Transverse colon (tissue), 4 donors: ENCODE measurements at regions not wholly inside any gene's neighbourhood (a gene's known extent, or its start where the extent isn't known, plus 50 kb on each side); places are given as distances from the start of the nearest gene placed in this dataset.
"Not testable (repeated sequence)": the region's sequence is repeated elsewhere in the genome, so short reads cannot be mapped to it uniquely, and the experiment has no call there.

ENCODE experiments used
- DNase-seq: peaks from one replicate; pipeline ENCODE4 v3.0.0-alpha.2; 2019
- H3K27ac ChIP-seq, 4 donors: fragments of 200-600 bp; sonication (generic); 2 replicates each; pipeline ENCODE4 v1.5.1; 2016 to 2018; ENCODE audit warnings: inconsistent platforms in 4 of 4
- H3K27me3 ChIP-seq: fragments of 200-600 bp; sonication (generic); 2 replicates; pipeline ENCODE4 v1.5.1; 2017; ENCODE audit warnings: inconsistent platforms
- H3K36me3 ChIP-seq, 4 donors: fragments of 200-600 bp; sonication (generic); 2 replicates each; pipeline ENCODE4 v1.5.1; 2017 to 2019; ENCODE audit warnings: inconsistent platforms in 4 of 4
- H3K4me1 ChIP-seq, 4 donors: fragments of 200-600 bp; sonication (generic); 2 replicates each; pipeline ENCODE4 v1.5.1; 2017 to 2020; ENCODE audit warnings: inconsistent platforms in 4 of 4
- H3K4me3 ChIP-seq, 4 donors: fragments of 200-600 bp; sonication (generic); 1 replicate in 1 of 4; 2 replicates in 3 of 4; pipeline versions ENCODE4 v1.5.1 to v1.6.1; 2017 to 2019; ENCODE audit warnings: inconsistent platforms in 4 of 4
- H3K9me3 ChIP-seq, 2 donors: fragments of 200-600 bp; sonication (generic); 2 replicates each; pipeline ENCODE4 v1.5.1; 2017 to 2019; ENCODE audit warnings: inconsistent platforms in 2 of 2
- CTCF ChIP-seq, 5 experiments: fragments of 200-600 bp in 3 of 5; fragments of 450-650 bp in 2 of 5; sonication (generic) in 3 of 5; IDR thresholded peaks; 1 replicate in 2 of 5; 2 replicates in 3 of 5; pipeline ENCODE4 v1.5.1; 2016 to 2017; ENCODE audit warnings: antibody characterized with exemption in 5 of 5, inconsistent platforms in 3 of 5, mild to moderate bottlenecking in 2 of 5, moderate library complexity in 1 of 5
- EP300 ChIP-seq: sonication (generic); formaldehyde crosslinking; IDR thresholded peaks from one replicate; pipeline ENCODE4 v1.6.1; 2017; ENCODE audit warnings: antibody characterized with exemption, low read depth
- POLR2A ChIP-seq: fragments of 450-650 bp; IDR thresholded peaks from one replicate; pipeline ENCODE4 v1.6.1; 2016; ENCODE audit warnings: antibody characterized with exemption, mild to moderate bottlenecking, moderate library complexity
- POLR2AphosphoS5 ChIP-seq, 3 donors: sonication (generic); formaldehyde crosslinking; IDR thresholded peaks; one replicate each; pipeline ENCODE4 v1.6.1; 2016; ENCODE audit warnings: antibody characterized with exemption in 3 of 3
- WGBS, 2 donors: methylation state at CpG; one replicate each; pipeline ENCODE4 v1.1.5; 2018; ENCODE audit warnings: low coverage in 1 of 2; 5-methylcytosine and 5-hydroxymethylcytosine counted together
- in situ Hi-C, 4 donors: fragments of 200-750 bp; cut with MboI; loops; one replicate each; pipeline versions ENCODE4 v1.15.0 to v1.15.1; 2017; ENCODE audit warnings: low sequenced_read_pairs in 3 of 4, low pct_ligation_motif_present in 1 of 4, low pct_unique_long_range_greater_than_20kb in 1 of 4
- intact Hi-C: fragments of 100-400 bp; cut with DNase I; formaldehyde crosslinking; loops from one replicate; pipeline ENCODE4 v1.15.1; 2023; ENCODE audit warnings: low total_unique reads

GRCh38 chr7:109616551-109617069 is 1046.9 kb downstream of the DNAJB9 start:
- 90 to 92% methylated on average over 3 of the region's 3 CpGs for WGBS, 2 donors
- H3K9me3 ChIP-seq = peaks cover 0 to 5% of the 10 kb centered on the region in 2 donors
- in situ Hi-C loops = no loop called here
- intact Hi-C loops = no loop called here
- DNase-seq = no peak
- no peaks in the 10 kb centered on the region for H3K4me1 ChIP-seq
- TF ChIP-seq POLR2A (no peak), EP300 (no peak), CTCF (IDR thresholded peaks at IDR 0.05) (no peak), POLR2AphosphoS5 (IDR thresholded peaks at IDR 0.05) (no peak)
- no peak overlapping the region for H3K27ac ChIP-seq
- no peaks in the 10 kb centered on the region for H3K36me3 ChIP-seq
- H3K27me3 ChIP-seq = no peaks in the 10 kb centered on the region
- no peak overlapping the region for H3K4me3 ChIP-seq

- DNase-seq = no peak
- whole genome bisulfite sequencing, 2 donors = 80 to 91% methylated on average over 1 of the region's 1 CpG
- H3K27ac ChIP-seq = no peak overlapping the region
- H3K27me3 ChIP-seq = no peaks in the 10 kb centered on the region
- H3K36me3 ChIP-seq = no peaks in the 10 kb centered on the region
- no peaks in the 10 kb centered on the region for H3K4me1 ChIP-seq
- intact Hi-C loops (no loop called here), in situ Hi-C loops (no loop called here)
- peaks cover 3 to 7% of the 10 kb centered on the region in 2 donors for H3K9me3 ChIP-seq
- no peak overlapping the region for H3K4me3 ChIP-seq
- TF ChIP-seq CTCF (IDR thresholded peaks at IDR 0.05) = no peak
- TF ChIP-seq EP300 = no peak
- no peak for TF ChIP-seq POLR2AphosphoS5 (IDR thresholded peaks at IDR 0.05)
Observed at GRCh38 chr7:109622320-109622719, 1052.6 kb downstream of the DNAJB9 start.

DNA sequence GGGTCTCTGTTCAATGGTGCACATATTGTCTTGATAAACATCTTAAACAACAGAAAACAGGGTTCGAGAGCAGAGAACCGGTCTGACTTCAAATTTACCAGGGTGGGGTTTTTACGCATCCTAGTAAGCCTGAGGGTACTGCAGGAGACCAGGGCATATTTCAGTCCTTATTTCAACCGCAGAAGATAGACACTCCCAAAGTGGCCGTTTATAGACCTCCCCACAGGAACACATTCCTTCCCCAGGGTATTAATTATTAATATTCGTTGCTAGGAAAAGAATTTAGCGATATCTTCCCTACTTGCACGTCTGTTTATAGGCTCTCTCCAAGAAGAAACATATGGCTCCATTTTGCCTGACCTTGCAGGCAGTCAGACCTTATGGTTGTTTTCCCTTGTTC is 1063.2 kb downstream of the DNAJB9 start:
- DNase-seq, H3K27me3 ChIP-seq, H3K27ac ChIP-seq, in situ Hi-C loops, intact Hi-C loops, H3K36me3 ChIP-seq, H3K4me3 ChIP-seq, H3K4me1 ChIP-seq: not testable (repeated sequence)
- H3K9me3 ChIP-seq = peaks cover 7 to 12% of the 10 kb centered on the region in 2 donors
- 76 to 77% methylated on average over 3 to 8 of the region's 8 CpGs for WGBS, 2 donors

DNA sequence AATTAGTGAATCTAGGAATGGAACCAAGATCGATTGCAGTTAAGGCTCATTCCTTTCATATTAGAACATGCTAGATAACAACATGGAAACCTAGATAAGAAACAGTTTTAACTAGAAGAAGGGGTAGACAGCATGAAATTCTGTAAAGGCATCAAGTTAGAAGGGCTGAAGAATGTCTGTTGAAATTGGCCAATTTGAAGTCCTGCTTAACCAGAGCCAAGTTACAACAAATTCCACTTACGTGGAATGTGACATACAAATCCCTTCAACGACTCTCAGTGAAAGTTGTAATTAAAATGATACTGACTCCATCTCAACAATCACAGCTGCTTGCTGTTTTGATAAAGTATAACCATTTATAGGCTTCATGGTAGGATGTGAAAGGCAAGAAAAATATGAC is 1065.7 kb downstream of the DNAJB9 start:
- Histone ChIP-seq H3K27me3 (no peaks in the 10 kb centered on the region), H3K9me3 (peaks cover 7 to 12% of the 10 kb centered on the region in 2 donors), H3K4me3 (no peak overlapping the region), H3K27ac (no peak overlapping the region), H3K36me3 (no peaks in the 10 kb centered on the region), H3K4me1 (no peaks in the 10 kb centered on the region)
- intact Hi-C loops (no loop called here), in situ Hi-C loops (no loop called here)
- TF ChIP-seq POLR2AphosphoS5 (IDR thresholded peaks at IDR 0.05) (no peak), EP300 (no peak), POLR2A (no peak), CTCF (IDR thresholded peaks at IDR 0.05) (no peak)
- DNase-seq = no peak
- WGBS, 2 donors = 68 to 74% methylated on average over 2 to 3 of the region's 3 CpGs

- no peak overlapping the region for H3K27ac ChIP-seq
- DNase-seq = no peak
- TF ChIP-seq EP300 = no peak
- TF ChIP-seq POLR2A = no peak
- TF ChIP-seq POLR2AphosphoS5 (IDR thresholded peaks at IDR 0.05) = no peak
- TF ChIP-seq CTCF (IDR thresholded peaks at IDR 0.05) = no peak
- WGBS, 2 donors = 81 to 89% methylated on average over 4 of the region's 4 CpGs
- no peaks in the 10 kb centered on the region for H3K4me1 ChIP-seq
- H3K36me3 ChIP-seq = no peaks in the 10 kb centered on the region
- peaks cover 6 to 7% of the 10 kb centered on the region in 2 donors for H3K9me3 ChIP-seq
- intact Hi-C loops = no loop called here
- no peaks in the 10 kb centered on the region for H3K27me3 ChIP-seq
- H3K4me3 ChIP-seq = no peak overlapping the region
- in situ Hi-C loops = no loop called here
Observed at GRCh38 chr7:109637428-109637990, 1067.8 kb downstream of the DNAJB9 start.
